ENCODE measurements at regions not wholly inside any gene's neighbourhood (a gene's known extent, or its start where the extent isn't known, plus 50 kb on each side); places are given as distances from the start of the nearest gene placed in this dataset.
"Not testable (repeated sequence)": the region's sequence is repeated elsewhere in the genome, so short reads cannot be mapped to it uniquely, and the experiment has no call there.

DNA sequence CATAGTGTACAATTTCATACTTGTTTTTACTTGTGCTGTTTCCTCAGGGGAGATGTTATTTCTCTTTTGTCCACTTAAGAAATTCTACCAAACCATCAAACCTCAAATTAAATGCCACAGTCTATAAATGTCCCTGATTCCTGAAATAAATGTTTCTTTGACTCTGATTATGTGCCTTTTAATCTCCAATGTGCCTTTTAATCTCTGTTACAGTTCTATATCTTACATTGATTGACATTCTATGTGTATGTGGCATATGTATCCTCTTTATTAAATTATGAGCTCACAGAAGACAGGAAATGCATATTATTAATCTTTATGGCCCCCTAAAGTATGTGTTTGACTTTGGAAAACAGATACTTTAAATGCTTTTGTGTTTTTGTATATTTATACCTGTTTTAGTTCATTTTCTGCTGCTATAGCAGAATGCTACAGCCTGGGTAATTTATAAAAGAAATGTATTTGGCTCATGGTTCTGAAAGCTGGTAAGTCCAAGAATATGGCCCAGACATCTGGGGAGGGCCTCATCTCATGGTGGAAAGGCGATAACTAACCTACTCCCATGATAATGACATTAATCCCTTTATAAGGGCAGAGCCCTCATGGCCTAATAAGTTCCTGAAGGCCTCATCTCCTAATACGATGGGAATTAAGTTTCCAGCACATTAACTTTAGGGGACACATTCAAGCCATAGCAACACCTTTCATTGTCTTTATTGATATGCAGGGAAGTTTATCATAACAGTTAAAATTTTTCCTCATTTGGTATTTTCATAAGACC, 403.9 kb downstream of the LIG4 start:
- DNase-seq, result no peak

DNA sequence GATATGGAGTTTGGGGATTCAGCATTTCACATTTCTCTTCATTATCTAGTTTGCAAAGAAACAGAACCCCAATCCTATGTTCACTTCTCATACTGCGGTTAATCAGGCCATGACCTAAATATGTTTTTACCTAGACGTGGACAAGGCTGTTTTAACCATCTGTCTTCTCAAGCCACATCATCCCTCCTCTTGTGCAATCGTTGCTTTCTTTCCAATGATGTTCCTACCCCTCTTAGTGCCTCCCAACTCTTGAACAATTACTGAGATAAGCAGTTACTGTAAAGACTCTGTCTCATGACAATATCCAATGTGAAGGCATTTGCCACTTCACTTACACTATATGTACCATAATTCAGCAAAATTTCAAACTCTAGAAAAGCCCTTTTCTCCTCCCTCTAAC, 406.2 kb downstream of the LIG4 start:
- DNase-seq, result no peak

DNA sequence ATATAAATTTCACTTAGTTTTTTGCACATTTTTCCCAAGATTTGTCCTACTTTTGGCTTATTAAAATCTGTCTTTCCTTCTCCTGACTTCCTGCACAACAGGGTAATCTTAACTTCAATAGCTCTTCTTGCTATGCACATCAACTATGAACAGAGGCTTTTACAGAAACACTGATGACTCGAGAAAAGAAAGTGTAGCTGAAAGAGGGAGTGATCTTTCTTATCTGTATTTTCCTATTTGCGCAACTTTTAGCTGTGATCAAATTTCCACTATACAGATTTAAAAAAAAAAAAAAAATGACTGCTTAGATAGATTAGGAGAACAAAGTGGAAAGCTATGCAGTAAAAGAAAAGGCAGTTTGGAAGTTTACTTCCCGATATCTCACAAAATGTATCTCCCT, 406.9 kb downstream of the LIG4 start:
- no peak for DNase-seq

DNA sequence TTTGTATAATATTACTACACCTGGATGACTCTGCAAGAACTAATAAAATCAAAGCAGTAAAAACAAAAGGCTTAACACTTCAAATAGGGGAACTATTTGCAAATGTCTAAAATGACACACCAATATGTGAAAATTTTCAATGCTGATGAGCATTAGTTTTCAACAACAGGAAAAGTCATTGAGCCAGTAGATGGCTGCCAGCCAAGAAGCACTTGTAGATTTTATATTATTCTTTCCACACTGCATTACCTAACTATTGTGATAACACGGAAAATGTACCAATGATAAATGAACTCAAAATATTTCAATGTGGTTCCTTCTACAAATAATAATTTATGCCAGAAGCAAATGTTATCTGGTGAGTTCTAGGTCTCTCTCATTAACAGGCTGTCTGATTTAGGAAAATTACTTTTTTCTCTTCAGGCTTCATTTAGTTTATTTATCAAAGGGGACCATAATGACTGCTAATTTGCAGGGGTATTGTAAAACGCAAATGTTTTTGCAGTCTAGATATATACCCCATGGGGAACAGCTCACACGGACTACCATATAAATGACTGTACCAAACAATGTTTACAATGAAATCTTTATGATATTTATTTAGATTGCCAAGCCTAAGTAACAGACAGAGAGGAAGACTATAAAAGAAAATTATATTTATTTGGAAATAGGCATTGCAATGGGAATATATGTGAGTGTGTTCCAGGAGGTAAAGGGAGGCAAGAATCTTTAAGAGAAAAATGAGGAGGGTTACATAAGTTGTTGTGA, 407.8 kb downstream of the LIG4 start:
- DNase-seq, result no peak

DNA sequence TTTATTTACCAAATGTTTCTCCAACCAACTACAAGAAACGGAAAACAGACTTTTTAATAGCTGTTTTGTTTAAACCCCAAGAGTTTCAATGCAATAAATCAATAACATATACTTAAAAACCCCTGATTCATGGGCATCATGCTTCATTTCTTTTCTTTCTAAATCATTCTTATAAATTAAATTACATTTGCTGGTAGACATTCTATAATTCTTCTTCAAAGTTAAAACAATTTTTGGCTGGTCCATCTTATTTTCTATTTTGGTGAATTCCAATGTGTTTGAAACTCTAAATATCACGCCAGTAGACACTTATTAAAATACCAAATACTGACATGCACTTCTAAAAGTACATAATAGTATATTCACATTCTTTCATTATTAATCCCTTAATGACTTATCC, 408.6 kb downstream of the LIG4 start:
- no peak for DNase-seq

DNA sequence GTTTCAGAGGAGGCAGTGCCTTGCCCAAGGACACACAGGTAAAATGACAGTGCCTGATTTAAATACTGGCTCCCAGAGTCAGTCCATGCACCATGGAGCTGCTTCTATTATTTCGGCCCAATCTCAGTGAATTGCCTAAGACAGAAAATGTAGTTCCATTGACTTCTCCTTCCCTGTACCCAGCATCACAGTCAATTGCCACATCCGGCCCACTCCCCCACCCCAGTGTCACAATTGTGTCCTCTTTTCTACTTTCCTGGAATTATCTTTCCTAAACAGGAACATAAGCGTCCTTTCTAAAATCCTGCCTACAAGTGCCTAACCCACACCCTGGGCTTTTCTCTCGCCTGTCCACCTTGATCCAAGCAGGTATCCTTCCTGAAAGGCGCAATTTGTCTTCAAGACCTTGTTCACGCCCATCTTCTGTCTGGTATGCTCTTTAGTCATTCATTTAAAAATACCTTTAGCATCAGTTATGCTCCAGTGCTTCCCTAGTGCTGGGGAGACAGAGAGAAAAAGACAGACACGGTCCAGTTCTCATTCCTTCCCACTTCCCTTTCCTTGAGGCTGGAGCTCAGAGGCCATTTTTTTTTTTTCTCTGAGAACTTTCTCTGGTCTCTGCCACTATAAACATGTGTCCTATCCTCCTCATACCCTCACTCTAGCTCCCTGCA, 411.4 kb downstream of the LIG4 start:
- no peak for DNase-seq

DNA sequence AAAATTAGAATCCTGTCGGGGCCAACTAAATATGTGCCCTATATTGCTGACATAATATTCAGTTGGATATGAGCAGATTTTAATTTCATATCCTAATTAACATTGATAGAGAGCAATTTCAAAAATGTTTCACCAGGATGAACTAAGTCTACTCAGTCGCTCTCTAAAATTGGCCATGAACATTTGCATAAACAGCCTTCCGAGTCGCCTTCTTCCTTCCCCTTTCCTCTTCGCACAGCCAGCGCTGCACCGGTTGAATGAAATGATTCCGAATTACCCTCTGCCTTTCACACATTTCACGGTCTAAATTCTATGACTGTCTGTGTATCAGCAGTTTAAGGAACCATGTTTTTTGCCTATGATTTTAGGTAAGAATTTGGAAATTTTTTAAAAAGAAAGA, 413.7 kb downstream of the LIG4 start:
- DNase-seq, result no peak

DNA sequence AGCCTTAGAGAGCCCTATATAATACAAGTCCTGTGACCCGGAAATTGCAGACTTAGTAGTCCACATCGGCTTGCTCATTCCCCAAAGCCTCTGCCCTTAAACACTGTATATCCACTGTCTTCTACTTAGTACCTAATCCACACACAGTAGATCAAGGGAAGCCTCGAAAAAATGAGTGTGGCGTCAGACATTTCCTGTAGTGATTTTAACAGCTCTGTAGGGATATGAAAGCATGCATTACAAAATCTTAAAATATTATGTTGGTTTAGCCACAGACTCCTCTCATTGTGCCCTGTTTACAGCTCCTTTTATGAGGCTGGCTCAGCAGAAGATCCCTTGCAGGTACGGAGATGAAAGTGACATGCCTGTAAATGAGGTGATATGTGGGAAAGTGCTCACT, 416.3 kb downstream of the LIG4 start:
- no peak for DNase-seq

DNA sequence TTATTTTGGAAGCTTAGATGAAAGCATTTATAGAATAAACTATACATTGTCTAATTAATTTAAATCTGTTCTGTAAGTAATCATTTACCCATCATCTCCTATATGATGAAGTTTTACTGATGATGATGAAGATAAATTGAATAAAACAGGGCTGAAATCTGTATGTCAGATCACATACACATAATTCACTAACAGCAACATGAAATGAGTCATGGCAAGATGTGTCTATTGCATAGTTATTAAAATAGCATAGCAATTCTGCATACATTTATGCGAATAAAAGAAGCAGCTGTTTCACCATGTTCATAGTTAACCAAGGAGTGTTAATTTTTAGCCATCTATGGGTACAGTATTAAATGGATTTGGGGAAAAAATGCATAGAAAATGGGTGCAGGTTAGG, 424.9 kb downstream of the LIG4 start:
- DNase-seq, result no peak

DNA sequence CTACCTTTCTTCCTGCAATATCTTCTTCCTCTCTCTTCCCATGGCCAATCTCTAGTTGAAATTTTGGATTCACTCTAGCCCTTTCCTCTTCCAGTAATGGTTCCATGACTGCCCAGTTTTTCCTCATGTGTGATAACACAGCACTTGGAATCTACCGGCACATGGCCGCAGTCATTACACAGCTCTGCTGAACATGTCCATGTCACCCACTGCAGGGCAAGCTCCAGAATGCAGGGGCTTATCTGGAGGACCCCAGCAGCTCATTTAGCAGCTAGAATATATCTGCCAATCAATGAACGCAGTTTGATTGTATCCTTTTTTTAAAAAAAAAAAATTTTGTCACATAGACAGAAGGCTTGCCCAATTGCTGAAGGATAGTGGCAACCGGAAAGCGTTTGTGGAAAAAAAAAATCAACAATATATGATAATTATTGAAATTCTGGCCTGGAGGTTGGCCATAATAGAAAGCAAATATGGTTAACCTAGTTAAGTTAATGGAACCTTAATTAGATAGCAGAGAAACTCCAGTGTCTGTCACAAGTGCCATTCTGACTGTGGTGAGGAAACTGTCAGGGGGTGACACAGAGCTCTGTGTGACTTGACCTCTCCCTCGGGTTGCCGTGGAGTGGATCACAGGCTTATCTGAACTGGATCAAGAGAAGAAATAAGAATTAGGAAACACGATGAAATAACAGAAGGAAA, 426.7 kb downstream of the LIG4 start:
- no peak for DNase-seq

DNA sequence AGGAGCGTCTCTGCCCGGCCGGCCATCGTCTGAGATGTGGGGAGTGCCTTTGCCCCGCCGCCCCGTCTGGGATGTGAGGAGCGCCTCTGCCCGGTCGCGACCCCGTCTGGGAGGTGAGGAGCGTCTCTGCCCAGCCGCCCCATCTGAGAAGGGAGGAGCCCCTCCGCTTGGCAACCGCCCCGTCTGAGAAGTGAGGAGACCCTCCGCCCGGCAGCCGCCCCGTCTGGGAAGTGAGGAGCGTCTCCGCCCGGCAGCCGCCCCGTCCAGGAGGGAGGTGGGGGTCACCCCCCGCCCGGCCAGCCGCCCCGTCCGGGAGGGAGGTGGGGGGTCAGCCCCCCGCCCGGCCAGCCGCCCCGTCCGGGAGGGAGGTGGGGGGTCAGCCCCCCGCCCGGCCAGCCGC, 432.7 kb downstream of the LIG4 start:
- DNase-seq, result not testable (repeated sequence)

DNA sequence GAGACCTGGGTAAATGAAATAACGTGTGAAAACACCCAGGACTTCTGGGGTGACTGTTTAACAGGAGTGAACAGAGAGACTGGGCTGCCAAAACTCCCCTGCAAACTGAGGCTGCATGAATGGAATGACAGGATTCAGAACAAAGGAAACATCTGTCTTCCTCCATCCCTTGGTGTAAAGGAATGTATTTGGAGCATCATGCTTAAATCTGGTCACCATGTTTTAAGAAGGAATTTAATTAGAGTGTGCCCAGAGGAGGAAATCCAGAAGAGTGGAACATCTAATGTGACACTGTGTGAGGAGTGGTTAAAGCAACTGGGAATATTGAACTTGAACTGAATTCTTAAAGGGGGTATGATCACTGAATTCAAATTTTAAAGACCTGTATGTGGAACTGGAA, 437.2 kb downstream of the LIG4 start:
- DNase-seq, result no peak

DNA sequence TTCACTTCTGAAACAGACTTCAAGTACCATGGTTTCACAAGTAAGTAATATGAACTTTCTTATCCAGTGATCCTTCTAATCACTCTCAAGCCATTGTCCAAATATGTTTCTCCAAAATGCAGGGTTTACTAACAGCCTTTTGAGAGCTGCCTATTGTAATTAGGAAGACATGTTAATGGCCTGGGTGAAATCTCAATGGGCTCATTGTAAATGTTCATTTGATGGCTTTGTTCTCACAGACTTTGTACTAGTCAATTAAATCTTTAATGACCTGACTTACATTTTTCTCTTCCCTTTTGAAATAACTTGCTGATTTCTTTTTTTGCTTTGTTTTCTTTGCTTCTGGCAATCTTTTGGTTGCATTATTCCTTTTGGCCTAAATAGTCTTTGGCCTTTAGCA, 444.8 kb downstream of the LIG4 start:
- no peak for DNase-seq

DNA sequence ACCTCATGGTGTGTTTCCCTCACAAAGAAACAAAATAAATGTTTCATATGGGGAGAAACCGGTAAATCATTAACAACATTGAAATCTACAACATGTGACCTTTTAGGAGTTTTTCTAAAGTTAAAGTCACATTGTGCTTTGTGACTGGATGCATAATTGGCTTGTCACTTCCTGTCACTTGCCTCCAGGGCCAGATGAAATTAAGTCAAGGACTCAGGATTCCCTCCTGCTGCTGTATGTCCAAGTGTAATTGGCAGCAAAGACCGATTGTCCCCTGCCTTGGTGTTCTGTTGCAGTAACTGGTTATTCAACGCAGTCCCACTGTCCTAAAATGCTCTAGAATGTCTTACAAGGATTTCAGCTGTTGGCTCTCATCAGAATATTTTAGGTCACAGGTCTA, 448.2 kb downstream of the LIG4 start:
- no peak for DNase-seq

DNA sequence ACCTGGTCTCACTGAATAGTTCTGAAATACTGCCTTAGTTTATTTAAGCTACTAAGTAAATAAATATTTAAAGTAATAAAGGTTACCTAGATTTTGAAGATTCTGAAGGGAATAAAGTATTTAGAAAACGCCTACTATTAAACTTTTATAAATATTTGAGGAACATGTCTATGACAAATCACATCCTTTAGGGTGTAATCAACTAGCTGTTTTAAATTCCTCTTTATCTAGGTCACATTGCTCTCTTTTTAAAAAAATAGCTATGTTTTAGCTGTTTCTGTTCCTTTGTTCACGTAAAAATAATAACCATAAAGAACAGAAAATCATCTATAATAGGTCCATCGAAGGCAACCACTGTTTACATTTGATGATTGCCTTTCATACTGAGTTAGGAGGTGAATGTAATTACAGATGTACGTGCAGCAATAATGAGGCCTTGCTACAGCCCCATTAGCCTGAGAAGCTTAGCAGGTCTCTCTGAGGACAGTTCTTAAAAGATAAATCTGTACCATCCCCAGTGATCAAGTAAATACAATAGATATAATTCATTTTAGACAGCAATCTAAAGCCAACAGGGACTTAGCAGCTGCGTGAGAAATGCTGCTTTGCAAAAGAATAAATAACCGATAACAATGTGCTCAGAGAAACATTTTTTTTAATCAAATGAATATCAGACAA, 449.5 kb downstream of the LIG4 start:
- DNase-seq, result no peak

DNA sequence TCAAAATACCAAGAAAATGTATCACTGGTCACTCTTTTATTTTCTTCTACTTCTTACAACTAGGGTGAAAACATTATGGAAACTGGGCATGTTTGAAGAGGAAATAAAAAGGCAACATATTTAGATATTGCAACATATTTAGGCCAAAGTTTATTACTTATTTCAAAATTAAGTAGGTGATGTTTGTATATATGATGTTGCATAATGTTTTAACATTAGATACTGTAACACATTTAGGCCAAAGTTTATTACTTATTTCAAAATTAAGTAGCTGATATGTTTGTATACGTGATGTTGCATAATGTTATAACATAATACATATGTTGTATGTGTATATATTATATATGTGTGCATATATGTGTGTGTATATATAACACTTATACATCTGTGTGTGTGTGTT, 451.3 kb downstream of the LIG4 start:
- DNase-seq, result no peak

DNA sequence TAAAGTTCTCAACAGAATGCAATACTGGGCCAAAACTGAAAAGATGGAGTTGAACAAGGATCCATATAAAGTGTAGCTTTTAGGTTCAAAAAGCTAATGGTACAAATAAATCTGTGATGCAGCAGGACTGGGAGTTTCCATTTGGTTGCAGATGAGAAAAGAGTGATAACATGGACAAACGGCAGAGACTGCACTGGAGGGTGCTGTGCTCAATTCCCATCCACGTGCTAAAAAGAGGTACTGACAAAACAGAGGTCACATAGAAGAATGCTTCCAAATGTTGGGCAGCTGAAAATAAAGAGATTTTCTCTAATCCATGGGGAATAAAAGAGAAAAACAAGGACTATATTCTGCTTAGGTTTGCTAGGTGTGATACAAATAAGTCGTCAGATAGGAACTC, 461.6 kb downstream of the LIG4 start:
- DNase-seq, result no peak

DNA sequence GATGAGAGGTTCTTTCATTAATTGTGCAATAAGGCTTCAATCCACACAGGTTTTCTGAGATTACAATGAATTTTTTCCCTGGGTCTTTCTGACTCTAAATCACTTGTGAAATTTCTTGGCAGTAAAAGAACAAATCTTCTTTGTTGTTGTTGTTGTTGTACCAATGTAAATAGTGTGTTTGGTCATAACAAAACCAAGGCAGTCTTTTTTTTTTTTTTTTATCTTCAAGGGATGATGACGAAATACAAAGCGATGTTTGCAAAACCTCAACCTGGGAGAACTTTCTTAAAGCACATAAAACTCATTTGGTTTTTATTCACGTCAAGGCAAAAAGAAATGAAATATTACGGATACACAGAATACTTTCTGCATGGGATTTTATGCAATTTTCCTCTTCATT, 462.0 kb downstream of the LIG4 start:
- DNase-seq, result no peak

DNA sequence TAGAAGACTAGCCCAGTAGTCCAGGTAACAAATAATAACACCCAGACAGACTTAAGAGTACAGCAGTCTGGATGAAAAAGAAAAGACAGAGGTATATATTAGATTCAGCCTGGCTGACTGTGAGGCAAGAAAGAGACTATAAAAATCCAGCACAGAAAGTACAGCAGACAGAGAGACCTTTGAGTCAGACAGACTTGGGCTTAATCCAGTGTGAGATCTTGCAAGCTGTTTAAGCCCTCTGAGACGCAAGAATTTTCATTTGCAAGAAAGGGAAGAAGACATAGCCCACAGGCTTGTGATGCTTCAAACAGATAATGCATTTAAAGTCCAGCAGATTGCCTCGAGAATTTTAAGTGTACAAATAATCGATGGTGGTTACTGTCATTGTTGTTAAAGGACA, 471.4 kb downstream of the LIG4 start:
- DNase-seq, result no peak

DNA sequence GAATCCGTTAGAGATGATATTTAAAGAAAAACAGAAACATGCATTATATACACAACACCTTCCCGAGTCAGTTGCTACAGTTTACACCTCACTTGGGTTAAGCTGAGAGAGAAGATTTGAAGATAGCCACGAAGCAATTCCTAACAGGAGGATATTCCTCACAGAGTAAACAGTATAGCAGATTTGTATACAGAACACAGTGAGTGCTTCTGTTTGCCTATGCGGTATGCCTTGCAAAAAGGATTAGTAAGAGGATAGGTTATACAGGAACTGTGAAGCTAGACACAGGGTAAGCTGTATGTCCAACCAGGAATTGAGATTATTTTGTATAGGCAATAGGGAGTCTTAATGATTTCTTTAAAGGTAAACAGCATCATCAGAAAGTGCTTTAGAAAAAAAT, 471.8 kb downstream of the LIG4 start:
- no peak for DNase-seq

DNA sequence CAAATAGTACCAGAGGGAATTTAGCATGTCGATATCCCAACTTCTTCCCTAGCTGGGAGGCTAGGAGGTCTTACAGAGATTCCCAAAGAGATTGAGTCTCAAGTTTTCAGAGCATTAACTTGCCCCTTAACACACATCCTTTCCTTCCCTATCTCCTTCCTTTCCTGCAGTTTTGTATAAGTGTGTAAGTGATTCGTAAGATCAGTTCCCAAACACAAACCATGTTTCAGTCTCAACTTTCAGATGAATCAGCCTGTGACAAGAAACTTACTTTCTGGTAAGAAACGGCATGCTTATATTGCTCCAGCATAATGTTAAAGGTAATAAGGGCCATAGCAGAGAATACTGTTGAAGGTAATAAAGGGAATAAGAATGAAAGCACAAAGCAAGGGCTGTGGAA, 472.2 kb downstream of the LIG4 start:
- DNase-seq, result no peak

DNA sequence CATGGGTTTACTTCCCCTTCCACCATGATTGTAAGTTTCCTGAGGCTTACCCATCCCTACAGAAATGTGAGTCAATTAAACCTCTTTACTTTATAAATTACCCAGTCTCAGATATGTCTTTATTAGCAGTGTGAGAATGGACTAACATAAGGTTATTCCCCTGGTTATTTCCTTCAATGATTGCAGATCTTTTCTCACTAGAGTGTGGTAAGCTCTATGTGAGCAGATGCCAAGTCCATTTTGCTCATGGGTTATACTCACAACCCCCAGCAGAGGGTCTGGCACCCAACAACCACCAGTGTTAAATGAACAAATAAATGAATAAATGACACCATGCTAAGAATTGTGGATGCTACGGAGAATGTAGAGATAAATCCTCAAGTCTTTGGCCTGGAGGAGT, 472.8 kb downstream of the LIG4 start:
- no peak for DNase-seq

DNA sequence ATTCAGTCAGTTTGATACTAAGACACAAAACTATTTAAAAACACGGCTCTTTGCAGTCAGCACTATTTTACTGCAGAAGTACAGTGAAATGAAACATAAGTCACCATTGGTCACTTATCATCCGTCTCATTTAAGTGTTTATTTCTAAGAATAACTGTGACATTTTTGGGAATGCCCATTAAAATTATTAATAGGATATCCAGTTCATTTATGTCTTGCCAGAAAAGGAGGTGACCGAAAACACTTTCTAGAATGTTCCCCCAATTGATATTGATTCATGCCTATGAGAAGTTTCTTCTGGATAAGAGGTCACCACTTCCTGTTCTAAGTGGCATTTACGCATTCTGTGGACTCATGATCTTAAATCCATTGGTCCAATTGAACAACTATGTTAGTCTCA, 477.3 kb downstream of the LIG4 start:
- DNase-seq, result no peak
